WTC11 (cell line): ENCODE measurements at regions not wholly inside any gene's neighbourhood (a gene's known extent, or its start where the extent isn't known, plus 50 kb on each side); places are given as distances from the start of the nearest gene placed in this dataset.

Source experiments
- ATAC-seq: fragments of 200-7000 bp; cut with Tn5 transposase; 2 replicates; pipeline ENCODE4 v1.10.0; 2021; ENCODE audit warnings: mild to moderate bottlenecking, moderate library complexity
- CTCF ChIA-PET: fragments of 300-600 bp; sonication (Branson Sonifier 250); formaldehyde crosslinking; loops from one replicate; lab custom pipeline; 2021; ENCODE audit warnings: antibody characterized with exemption; lab: Charles Lee
- POLR2A ChIA-PET: fragments of 350-600 bp; sonication (Branson Sonifier 250); formaldehyde crosslinking; loops from one replicate; lab custom pipeline; 2021; ENCODE audit warnings: antibody characterized with exemption; lab: Charles Lee
- DNase-seq: peaks from one replicate; pipeline ENCODE4 v3.0.0; 2021; ENCODE audit warnings: low spot score
- H3K27ac Mint-ChIP-seq: 2 replicates; pipeline ENCODE4 v1.8.0; 2021; ENCODE audit warnings: mixed read lengths
- H3K27me3 Mint-ChIP-seq: 2 replicates; pipeline ENCODE4 v1.8.0; 2021; ENCODE audit warnings: low read depth, mild to moderate bottlenecking, moderate library complexity, mixed read lengths
- H3K36me3 Mint-ChIP-seq: 2 replicates; pipeline ENCODE4 v1.8.0; 2021; ENCODE audit warnings: mixed read lengths
- H3K4me1 Mint-ChIP-seq: 2 replicates; pipeline ENCODE4 v1.8.0; 2022; ENCODE audit warnings: mixed read lengths
- H3K4me3 Mint-ChIP-seq: 2 replicates; pipeline ENCODE4 v1.8.0; 2021; ENCODE audit warnings: mild to moderate bottlenecking, moderate library complexity, mixed read lengths
- H3K9me3 Mint-ChIP-seq: 2 replicates; pipeline ENCODE4 v1.8.0; 2021; ENCODE audit warnings: mixed read lengths
- AFF4 ChIP-seq: sonication (generic); formaldehyde crosslinking; IDR thresholded peaks from 2 replicates; pipeline ENCODE4 v1.8.1; 2023; ENCODE audit warnings: mild to moderate bottlenecking, missing genetic modification reagents, borderline replicate concordance
- ATF1 ChIP-seq: sonication (generic); formaldehyde crosslinking; IDR thresholded peaks from 2 replicates; pipeline ENCODE4 v1.8.1; 2023; ENCODE audit warnings: mild to moderate bottlenecking, moderate library complexity, missing genetic modification reagents
- HMGA2 ChIP-seq: fragments of 250-450 bp; sonication (Bioruptor Pico); IDR thresholded peaks from 2 replicates; pipeline ENCODE4 v1.4.0; 2021; ENCODE audit warnings: mild to moderate bottlenecking, moderate library complexity
- IRF1 ChIP-seq: sonication (generic); formaldehyde crosslinking; IDR thresholded peaks from 2 replicates; pipeline ENCODE4 v1.8.0; 2023; ENCODE audit warnings: missing genetic modification reagents
- MYBL2 ChIP-seq: sonication (generic); formaldehyde crosslinking; IDR thresholded peaks from 2 replicates; pipeline ENCODE4 v1.8.1; 2023; ENCODE audit warnings: mild to moderate bottlenecking, moderate library complexity, missing genetic modification reagents
- NR1H2 ChIP-seq: sonication (generic); formaldehyde crosslinking; IDR thresholded peaks from 2 replicates; pipeline ENCODE4 v1.9.0; 2021; ENCODE audit warnings: mild to moderate bottlenecking, moderate library complexity, missing genetic modification reagents
- PRDM15 ChIP-seq: sonication (generic); formaldehyde crosslinking; IDR thresholded peaks from 2 replicates; pipeline ENCODE4 v1.8.0; 2022; ENCODE audit warnings: missing genetic modification reagents
- RELA ChIP-seq: sonication (generic); formaldehyde crosslinking; IDR thresholded peaks from 2 replicates; pipeline ENCODE4 v1.8.1; 2022; ENCODE audit warnings: missing genetic modification reagents, mild to moderate bottlenecking, borderline replicate concordance
- ZNF423 ChIP-seq: fragments of 250-450 bp; sonication (Bioruptor Pico); IDR thresholded peaks from 2 replicates; pipeline ENCODE4 v2.1.2; 2022; ENCODE audit warnings: mild to moderate bottlenecking, moderate library complexity
- ZNF512 ChIP-seq: sonication (generic); formaldehyde crosslinking; IDR thresholded peaks from 2 replicates; pipeline ENCODE4 v1.8.1; 2022; ENCODE audit warnings: missing genetic modification reagents, borderline replicate concordance
- TF ChIP-seq, protein P1 (sequence below): sonication (generic); formaldehyde crosslinking; conservative IDR thresholded peaks from 2 replicates; pipeline ENCODE4 v1.8.1; 2023; ENCODE audit warnings: mild to moderate bottlenecking, low read depth, missing genetic modification reagents, moderate library complexity
- TF ChIP-seq, protein P2 (sequence below): sonication (generic); formaldehyde crosslinking; IDR thresholded peaks from 2 replicates; pipeline ENCODE4 v1.8.0; 2022; ENCODE audit warnings: mild to moderate bottlenecking, missing genetic modification reagents
- TF ChIP-seq, protein P3 (sequence below): fragments of 250-450 bp; sonication (Bioruptor Pico); IDR thresholded peaks from 2 replicates; pipeline ENCODE4 v1.8.0; 2021; ENCODE audit warnings: mild to moderate bottlenecking

GRCh38 chr6:167568407-167569024 is 243.6 kb downstream of the TTLL2 start:
- 0 out of 2 replicates have a peak, but pooled peaks cover 3% of the 10 kb centered on the region for H3K9me3 Mint-ChIP-seq
- POLR2A ChIA-PET = no interaction called here

DNA sequence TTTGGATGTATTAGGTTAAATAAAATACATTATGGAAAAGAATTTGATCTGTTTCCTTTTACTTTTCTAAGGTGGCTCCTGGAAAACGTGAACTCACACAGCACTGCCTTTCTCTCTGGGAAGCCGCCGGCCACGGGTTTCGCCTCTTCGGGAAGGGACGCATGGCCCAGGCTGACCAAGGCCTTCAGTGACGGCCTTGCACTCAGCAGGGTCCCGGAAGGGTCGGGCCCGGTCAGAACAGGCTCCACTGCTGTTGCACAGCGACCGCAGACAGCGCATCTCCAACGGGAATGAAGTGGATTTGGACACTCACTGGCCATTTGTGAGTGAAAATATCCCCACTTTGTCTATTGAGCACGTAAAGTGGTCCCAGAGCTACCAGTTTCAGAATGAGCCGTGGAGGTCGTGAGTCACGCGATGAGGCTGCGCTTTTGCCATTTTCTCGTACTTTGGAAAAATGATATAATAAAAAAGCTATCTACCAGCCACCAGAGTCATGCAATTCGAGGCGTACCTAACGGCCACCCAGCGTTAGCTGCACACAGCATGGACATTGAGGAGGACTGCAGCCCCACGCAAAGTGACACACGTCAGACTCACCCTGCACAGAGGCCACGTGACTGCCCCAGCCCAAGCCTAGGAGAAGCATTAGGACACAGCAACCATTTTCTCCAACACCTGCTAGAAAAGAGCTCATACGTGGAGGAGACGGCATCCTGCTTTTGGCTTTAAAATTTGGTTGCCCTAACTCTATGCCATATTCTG is 244.3 kb downstream of the TTLL2 start:
- H3K4me1 Mint-ChIP-seq = peaks cover 5% of the 10 kb centered on the region; the same call in 1 of the 2 replicates
- ATAC-seq (no peak), DNase-seq (no peak)
- no peaks in the 10 kb centered on the region for H3K9me3 Mint-ChIP-seq
- CTCF ChIA-PET = no interaction called here
- POLR2A ChIA-PET = no interaction called here
- no peak overlapping the region for H3K27ac Mint-ChIP-seq
- TF ChIP-seq ZNF512 (no peak), HMGA2 (CRISPR knock-in tag) (no peak), PRDM15 (no peak), ZNF423 (CRISPR knock-in tag) (no peak), IRF1 (CRISPR knock-in tag) (no peak), NR1H2 (CRISPR knock-in tag) (no peak), AFF4 (CRISPR knock-in tag) (no peak), RELA (CRISPR knock-in tag) (no peak)
- TF ChIP-seq, protein P1, sequence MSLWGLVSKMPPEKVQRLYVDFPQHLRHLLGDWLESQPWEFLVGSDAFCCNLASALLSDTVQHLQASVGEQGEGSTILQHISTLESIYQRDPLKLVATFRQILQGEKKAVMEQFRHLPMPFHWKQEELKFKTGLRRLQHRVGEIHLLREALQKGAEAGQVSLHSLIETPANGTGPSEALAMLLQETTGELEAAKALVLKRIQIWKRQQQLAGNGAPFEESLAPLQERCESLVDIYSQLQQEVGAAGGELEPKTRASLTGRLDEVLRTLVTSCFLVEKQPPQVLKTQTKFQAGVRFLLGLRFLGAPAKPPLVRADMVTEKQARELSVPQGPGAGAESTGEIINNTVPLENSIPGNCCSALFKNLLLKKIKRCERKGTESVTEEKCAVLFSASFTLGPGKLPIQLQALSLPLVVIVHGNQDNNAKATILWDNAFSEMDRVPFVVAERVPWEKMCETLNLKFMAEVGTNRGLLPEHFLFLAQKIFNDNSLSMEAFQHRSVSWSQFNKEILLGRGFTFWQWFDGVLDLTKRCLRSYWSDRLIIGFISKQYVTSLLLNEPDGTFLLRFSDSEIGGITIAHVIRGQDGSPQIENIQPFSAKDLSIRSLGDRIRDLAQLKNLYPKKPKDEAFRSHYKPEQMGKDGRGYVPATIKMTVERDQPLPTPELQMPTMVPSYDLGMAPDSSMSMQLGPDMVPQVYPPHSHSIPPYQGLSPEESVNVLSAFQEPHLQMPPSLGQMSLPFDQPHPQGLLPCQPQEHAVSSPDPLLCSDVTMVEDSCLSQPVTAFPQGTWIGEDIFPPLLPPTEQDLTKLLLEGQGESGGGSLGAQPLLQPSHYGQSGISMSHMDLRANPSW (CRISPR knock-in tag) = no peak
- TF ChIP-seq, protein P2, sequence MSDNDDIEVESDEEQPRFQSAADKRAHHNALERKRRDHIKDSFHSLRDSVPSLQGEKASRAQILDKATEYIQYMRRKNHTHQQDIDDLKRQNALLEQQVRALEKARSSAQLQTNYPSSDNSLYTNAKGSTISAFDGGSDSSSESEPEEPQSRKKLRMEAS (CRISPR knock-in tag) = no peak
- TF ChIP-seq, protein P3, sequence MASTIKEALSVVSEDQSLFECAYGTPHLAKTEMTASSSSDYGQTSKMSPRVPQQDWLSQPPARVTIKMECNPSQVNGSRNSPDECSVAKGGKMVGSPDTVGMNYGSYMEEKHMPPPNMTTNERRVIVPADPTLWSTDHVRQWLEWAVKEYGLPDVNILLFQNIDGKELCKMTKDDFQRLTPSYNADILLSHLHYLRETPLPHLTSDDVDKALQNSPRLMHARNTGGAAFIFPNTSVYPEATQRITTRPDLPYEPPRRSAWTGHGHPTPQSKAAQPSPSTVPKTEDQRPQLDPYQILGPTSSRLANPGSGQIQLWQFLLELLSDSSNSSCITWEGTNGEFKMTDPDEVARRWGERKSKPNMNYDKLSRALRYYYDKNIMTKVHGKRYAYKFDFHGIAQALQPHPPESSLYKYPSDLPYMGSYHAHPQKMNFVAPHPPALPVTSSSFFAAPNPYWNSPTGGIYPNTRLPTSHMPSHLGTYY = no peak
- TF ChIP-seq, all 79 proteins: peak for 0
- Mint-ChIP-seq H3K27me3 (no peaks in the 10 kb centered on the region), H3K4me3 (no peak overlapping the region), H3K36me3 (no peaks in the 10 kb centered on the region)

More at GRCh38 chr6:167568407-167569024, 243.6 kb downstream of the TTLL2 start:
- no peak overlapping the region for H3K27ac Mint-ChIP-seq
- no peaks in the 10 kb centered on the region for H3K36me3 Mint-ChIP-seq
- CTCF ChIA-PET = no interaction called here
- DNase-seq = no peak
- peaks cover 5% of the 10 kb centered on the region; the same call in 1 of the 2 replicates for H3K4me1 Mint-ChIP-seq
- no peak for ATAC-seq
- H3K27me3 Mint-ChIP-seq = 0 out of 2 replicates have a peak, but pooled peaks cover 3% of the 10 kb centered on the region
- TF ChIP-seq ATF1 (CRISPR knock-in tag) = no peak
- no peak for TF ChIP-seq MYBL2 (CRISPR knock-in tag)
- H3K4me3 Mint-ChIP-seq = no peak overlapping the region
